CD4-positive, alpha-beta T cell treated with Interleukin-17A for 1 hour (primary cell): ENCODE measurements at regions not wholly inside any gene's neighbourhood (a gene's known extent, or its start where the extent isn't known, plus 50 kb on each side); places are given as distances from the start of the nearest gene placed in this dataset.
"Not testable (repeated sequence)": the region's sequence is repeated elsewhere in the genome, so short reads cannot be mapped to it uniquely, and the experiment has no call there.

Experiments used
- DNase-seq: peaks from one replicate; pipeline ENCODE4 v3.0.0-alpha.2; 2020

DNA sequence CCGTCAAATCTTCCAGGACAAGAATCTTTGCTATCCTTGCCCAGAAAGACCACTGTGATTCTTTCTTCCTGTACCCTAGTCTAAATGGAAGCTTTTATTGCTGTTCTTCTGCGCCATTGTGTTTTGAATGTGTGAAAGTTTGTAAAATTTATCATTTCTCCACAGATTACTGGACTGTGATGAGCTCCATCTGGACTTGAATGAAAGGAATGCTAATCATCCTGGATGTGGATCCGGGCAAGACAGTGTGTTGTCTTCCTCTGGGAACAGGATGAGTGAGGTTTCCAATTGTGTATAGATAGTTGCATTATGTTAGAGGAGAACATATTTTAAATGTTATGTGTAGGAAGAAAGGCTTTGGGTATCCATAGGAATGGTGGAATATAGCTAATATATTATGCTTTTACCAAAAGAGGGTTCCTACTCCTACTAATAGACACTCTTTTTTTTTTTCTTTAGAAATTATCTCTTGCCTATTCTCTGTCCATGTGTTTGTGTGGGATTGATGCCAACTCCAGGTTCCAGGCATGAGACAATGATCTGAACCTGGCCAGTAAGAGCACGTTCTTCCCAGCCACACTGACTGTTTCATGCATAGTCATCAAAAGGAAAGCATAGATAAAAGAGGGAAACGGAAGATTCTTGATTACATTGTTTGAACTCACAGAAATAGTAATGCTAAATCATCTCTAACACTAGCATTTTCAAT is 803.6 kb upstream of the ADGRL3 start:
- no peak for DNase-seq

DNA sequence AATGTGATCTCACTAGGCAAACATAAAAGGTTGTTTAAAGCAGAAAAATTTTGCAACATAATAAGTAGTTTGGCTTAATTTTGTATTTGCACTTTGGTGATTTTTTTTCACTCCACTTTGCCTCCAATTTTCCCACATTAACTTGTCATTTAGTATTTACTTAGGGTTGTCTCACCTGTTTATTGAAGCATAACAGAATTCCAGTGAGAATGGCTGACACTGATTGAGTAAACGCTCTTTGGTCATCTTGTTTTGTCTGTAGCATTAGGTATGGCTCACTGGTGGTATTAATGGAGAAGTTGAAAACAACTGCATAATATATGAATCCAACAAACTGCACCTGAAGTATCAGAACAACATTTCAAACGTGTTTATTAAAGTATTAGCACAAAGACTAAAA is 799.5 kb upstream of the ADGRL3 start:
- DNase-seq, result no peak

DNA sequence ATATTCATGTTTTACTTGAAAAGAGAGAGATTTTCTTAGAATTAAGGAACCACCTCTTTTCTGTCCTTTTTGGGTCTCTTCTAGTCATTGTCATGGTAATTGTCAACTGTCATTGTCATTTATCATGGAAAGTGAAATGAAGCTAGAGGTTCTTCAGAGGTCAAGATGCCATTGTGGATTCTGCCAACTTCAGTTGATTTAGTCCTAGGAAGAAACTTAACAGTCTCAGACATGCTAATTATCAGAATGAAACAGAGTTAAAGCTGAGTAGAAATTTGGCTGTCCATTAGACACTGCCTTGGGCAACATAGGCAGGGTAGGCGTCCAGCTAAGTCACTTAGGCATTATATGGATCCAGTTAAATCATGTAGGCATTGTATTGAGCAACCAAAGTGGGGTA is 796.1 kb upstream of the ADGRL3 start:
- no peak for DNase-seq

- no peak for DNase-seq
These were observed 777.7 kb upstream of the ADGRL3 start for GRCh38 chr4:60422439-60422838.

- DNase-seq, result not testable (repeated sequence)
These were observed 776.4 kb upstream of the ADGRL3 start for GRCh38 chr4:60423573-60424184.

- no peak for DNase-seq
These were observed 767.2 kb upstream of the ADGRL3 start for GRCh38 chr4:60432911-60433310.

- no peak for DNase-seq
These were observed 757.1 kb upstream of the ADGRL3 start for GRCh38 chr4:60443068-60443467.

DNA sequence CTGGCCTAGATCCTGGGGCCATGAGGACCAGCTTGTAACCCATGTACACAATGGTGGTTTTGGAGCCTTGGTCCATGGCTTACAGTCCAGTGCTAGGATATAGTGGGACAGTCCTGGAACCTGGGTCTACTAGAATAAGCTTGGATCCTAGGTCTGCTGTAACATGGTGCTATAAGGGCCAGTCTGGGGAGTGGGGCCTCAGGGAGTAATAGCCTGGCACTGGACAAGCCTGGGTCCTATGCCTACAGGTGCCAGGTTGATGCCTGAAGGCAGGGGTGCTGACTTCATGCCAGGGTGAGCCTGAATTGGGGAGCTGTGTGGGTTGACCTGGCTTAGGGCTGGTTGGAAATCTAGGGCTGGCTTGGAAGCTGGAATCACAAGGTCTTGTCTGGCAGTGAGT is 756.3 kb upstream of the ADGRL3 start:
- DNase-seq, result no peak

DNA sequence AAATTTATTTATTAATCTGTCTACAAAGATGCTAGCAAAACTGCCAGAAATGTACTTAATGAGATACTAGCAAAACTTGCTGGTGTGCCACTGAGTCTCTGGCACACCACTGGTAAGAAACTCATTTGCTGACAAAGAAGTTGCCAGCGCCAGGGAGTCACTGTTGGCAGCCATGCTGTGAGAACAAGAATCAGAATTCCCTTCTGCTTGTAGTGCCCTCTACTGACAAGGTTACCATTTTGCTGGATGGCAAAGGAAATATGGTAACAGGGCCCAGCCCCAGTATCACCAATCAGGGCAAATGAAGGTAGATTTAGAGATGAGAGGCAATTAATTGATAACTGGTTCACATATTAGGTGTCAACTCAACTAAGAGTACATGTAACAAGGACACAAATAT is 750.1 kb upstream of the ADGRL3 start:
- DNase-seq, result no peak

GRCh38 chr4:60452266-60452665 is 747.9 kb upstream of the ADGRL3 start:
- no peak for DNase-seq

GRCh38 chr4:60455380-60455779 is 744.7 kb upstream of the ADGRL3 start:
- DNase-seq, result no peak

DNA sequence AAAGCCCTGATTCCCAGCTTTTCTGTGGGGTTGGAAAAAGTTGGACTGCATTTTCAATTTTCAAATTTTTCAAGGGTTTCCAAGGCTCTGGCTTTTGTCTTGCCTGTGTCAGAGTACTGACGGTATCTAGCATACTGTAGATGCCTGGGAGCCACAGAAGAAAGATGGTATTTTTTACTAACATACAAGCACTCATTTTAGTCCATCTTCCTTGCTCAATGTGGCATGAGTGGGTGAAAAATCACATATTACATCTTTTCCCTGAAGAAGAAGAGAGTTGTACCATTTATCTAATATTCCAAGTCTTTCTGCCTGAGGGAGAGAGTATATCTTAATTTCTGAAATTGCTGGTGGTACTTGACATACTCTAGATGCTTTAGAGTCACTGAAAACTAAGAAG is 738.6 kb upstream of the ADGRL3 start:
- no peak for DNase-seq

GRCh38 chr4:60463857-60464502 is 736.1 kb upstream of the ADGRL3 start:
- no peak for DNase-seq

- DNase-seq, result no peak
These were observed 717.2 kb upstream of the ADGRL3 start for GRCh38 chr4:60482921-60483351.

GRCh38 chr4:60485276-60485675 is 714.9 kb upstream of the ADGRL3 start:
- no peak for DNase-seq

- DNase-seq, result not testable (repeated sequence)
These were observed 712.9 kb upstream of the ADGRL3 start for GRCh38 chr4:60487118-60487761.

DNA sequence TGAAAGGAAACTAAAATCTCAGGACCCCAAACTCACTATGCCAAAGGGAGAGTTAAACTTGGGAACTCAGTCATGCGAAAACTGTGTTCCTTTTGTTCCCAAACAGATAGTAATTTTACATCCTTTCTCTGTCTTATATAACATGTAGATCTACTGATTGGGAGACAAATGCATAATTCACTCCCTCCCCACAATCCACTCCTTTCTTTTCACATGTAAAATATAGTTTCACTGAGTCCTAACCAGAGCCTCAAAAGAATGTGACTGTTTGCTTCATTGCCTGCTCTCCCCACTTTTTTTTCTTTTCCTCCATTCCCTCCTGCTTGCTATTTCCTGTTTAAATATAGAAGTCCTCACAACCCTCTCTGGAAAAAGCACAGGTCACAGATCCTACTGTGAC is 699.3 kb upstream of the ADGRL3 start:
- DNase-seq, result no peak

DNA sequence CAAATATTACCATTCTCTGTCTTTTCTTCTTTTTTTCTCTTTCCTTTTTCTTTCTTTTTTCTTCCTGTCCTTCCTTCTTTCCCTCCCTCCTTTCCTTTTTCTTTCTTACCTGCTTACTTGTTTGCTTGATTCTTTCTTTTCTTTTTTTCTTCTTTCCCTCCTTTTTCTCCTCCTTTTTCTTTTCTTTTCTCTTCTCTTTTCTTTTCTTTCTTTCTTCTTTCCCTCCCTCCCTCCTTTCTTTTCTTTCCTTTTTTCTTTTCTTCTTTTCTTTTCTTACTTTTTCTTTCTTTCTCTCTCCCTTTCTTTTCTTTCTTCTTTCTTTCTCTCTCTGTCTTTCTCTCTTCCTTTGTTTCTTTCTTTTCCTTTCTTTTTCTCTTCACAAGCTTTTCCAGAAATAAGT is 697.4 kb upstream of the ADGRL3 start:
- no peak for DNase-seq

GRCh38 chr4:60506061-60506460 is 694.1 kb upstream of the ADGRL3 start:
- DNase-seq, result no peak

- DNase-seq, result no peak
These were observed 677.9 kb upstream of the ADGRL3 start for GRCh38 chr4:60522265-60522664.

DNA sequence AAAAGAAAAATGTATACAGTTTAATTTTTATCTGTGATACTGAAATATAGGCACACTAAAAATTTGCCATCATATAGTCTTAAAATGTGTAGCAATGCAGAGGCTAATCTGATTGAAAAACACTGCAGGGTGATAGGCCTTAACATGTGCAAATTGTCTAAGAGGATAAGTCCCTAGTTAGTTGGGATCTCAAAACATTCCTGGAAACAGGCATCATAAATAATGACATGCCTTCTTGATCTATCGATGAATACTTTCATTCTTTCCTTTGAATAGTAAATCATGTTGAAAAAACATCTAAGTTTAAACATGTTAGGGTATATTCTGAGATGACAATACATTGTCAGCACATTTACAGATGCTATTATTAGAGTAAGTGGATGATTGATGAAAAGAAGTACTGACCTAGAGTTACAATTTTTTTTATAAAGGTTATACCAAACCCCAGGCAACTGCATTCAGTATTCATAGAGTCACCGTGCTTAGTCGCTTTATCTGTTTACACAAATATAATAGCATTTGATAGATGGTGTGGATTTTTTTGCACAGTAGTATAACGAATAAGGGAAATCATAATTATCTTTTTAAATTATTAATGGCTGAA is 668.2 kb upstream of the ADGRL3 start:
- DNase-seq, result no peak

GRCh38 chr4:60544981-60545380 is 655.1 kb upstream of the ADGRL3 start:
- no peak for DNase-seq

- no peak for DNase-seq
These were observed 637.8 kb upstream of the ADGRL3 start for GRCh38 chr4:60562334-60562733.
